K562 (cell line): ENCODE measurements at regions not wholly inside any gene's neighbourhood (a gene's known extent, or its start where the extent isn't known, plus 50 kb on each side); places are given as distances from the start of the nearest gene placed in this dataset.

Experiments used
- ATAC-seq: fragments of 200-7000 bp; cut with Tn5 transposase; 3 replicates; pipeline ENCODE4 v1.9.1; 2020; ENCODE audit warnings: moderate library complexity
- BruUV-seq: library from RNA; stranded (reverse); fragments of 400-500 nt; replicated peaks from 2 replicates; lab custom pipeline; 2021; lab: Mats Ljungman, UMichigan
- CTCF ChIA-PET: fragments of 300-600 bp; formaldehyde crosslinking; extraction: SDS; loops from one replicate; lab custom pipeline; 2021; ENCODE audit warnings: low intra/inter-chr PET ratio; lab: Yijun Ruan, JAX
- POLR2A ChIA-PET: fragments of 300-600, 350-650 bp; sonication (Branson Sonifier 250); formaldehyde crosslinking; extraction: SDS; loops from one replicate; lab custom pipeline; 2021; ENCODE audit warnings: antibody characterized with exemption, inconsistent platforms; lab: Yijun Ruan, JAX
- DNase-seq, 4 experiments: peaks; one replicate each; pipeline versions ENCODE4 v3.0.0 to v3.0.0-alpha.2; 2011 to 2018; ENCODE audit warnings: low spot score in 3 of 4, mixed read lengths in 3 of 4; ENCODE audit errors: extremely low read depth in 1 of 4
- FAIRE-seq: peaks from 2 replicates; lab custom pipeline; 2011; peaks lifted over from hg19 to GRCh38; lab: Jason Lieb, UNC
- H2AFZ ChIP-seq: 2 replicates; pipeline ENCODE4 v1.6.0; 2011; ENCODE audit warnings: low read depth, low read length, control low read depth, inconsistent platforms
- H3K27ac ChIP-seq: fragments of 200-600 bp; 3 replicates; pipeline ENCODE4 v1.8.0; 2011; ENCODE audit warnings: low read depth, mild to moderate bottlenecking, control low read depth, inconsistent platforms, low read length, moderate library complexity, mixed read lengths; ENCODE audit errors: extremely low read depth
- H3K27me3 ChIP-seq, 2 experiments: fragments of 300-600 bp in 1 of 2; 2 replicates in 1 of 2; 3 replicates in 1 of 2; pipeline versions ENCODE4 v1.6.0 to v1.8.0; 2011; ENCODE audit warnings: inconsistent platforms in 2 of 2, low read length in 2 of 2, mild to moderate bottlenecking in 1 of 2, mixed read lengths in 1 of 2, moderate library complexity in 1 of 2; ENCODE audit not compliant: control insufficient read depth in 2 of 2, insufficient read depth in 2 of 2
- H3K36me3 ChIP-seq: fragments of 300-600 bp; 3 replicates; pipeline ENCODE4 v1.8.0; 2011; ENCODE audit warnings: mild to moderate bottlenecking, low read length, inconsistent platforms; ENCODE audit not compliant: control insufficient read depth, insufficient read depth
- H3K4me1 ChIP-seq, 2 experiments: fragments of 200-600 bp in 1 of 2; replicated peaks in 1 of 2; 2 replicates in 1 of 2; 3 replicates in 1 of 2; pipeline versions ENCODE4 v1.5.1 to v1.8.0; 2011; ENCODE audit warnings: inconsistent platforms in 2 of 2, low read length in 2 of 2, mild to moderate bottlenecking in 1 of 2, mixed read lengths in 1 of 2, moderate library complexity in 1 of 2; ENCODE audit not compliant: control insufficient read depth in 2 of 2, insufficient read depth in 2 of 2
- H3K4me2 ChIP-seq: 2 replicates; pipeline ENCODE4 v1.6.1; 2011; ENCODE audit warnings: low read length, control low read depth, inconsistent platforms, mixed read lengths; ENCODE audit not compliant: insufficient read depth
- H3K4me3 ChIP-seq: fragments of 200-600 bp; sonication (generic), shearing (Covaris generic); 2 replicates; pipeline ENCODE4 v1.5.1; 2016; ENCODE audit warnings: control low read depth, inconsistent platforms
- H3K79me2 ChIP-seq: fragments of 200-600 bp; 3 replicates; pipeline ENCODE4 v1.8.0; 2011; ENCODE audit warnings: low read length, inconsistent platforms; ENCODE audit not compliant: control insufficient read depth, insufficient read depth
- H3K9ac ChIP-seq, 2 experiments: 2 replicates each; pipeline versions ENCODE4 v1.6.0 to v1.6.1; 2011; ENCODE audit warnings: low read depth in 2 of 2, low read length in 2 of 2, control low read depth in 1 of 2, inconsistent platforms in 1 of 2, mild to moderate bottlenecking in 1 of 2, mixed read lengths in 1 of 2; ENCODE audit not compliant: insufficient read depth in 1 of 2
- H3K9me1 ChIP-seq: one replicate; pipeline ENCODE4 v1.6.0; 2011; ENCODE audit warnings: inconsistent platforms, mild to moderate bottlenecking, low read length, moderate library complexity; ENCODE audit not compliant: control insufficient read depth, insufficient read depth
- H3K9me3 ChIP-seq: replicated peaks from 2 replicates; pipeline ENCODE4 v1.5.1; 2011; ENCODE audit warnings: low read depth, low read length, inconsistent platforms; ENCODE audit not compliant: control insufficient read depth, insufficient read depth
- H4K20me1 ChIP-seq: replicated peaks from 2 replicates; pipeline ENCODE4 v1.6.1; 2011; ENCODE audit warnings: low read length, inconsistent platforms, mixed read lengths; ENCODE audit not compliant: control insufficient read depth, insufficient read depth
- DMBX1 ChIP-seq: fragments of 250-450 bp; sonication (Bioruptor Pico); IDR thresholded peaks from 2 replicates; pipeline ENCODE4 v1.8.0; 2022; ENCODE audit warnings: inconsistent platforms, mild to moderate bottlenecking, moderate library complexity, borderline replicate concordance
- ESRRB ChIP-seq: fragments of 250-450 bp; sonication (Bioruptor Pico); IDR thresholded peaks from 2 replicates; pipeline ENCODE4 v1.5.0; 2020; ENCODE audit warnings: mild to moderate bottlenecking, moderate library complexity, borderline replicate concordance
- HNRNPLL ChIP-seq: fragments of 200-400 bp; formaldehyde crosslinking; IDR thresholded peaks from 2 replicates; pipeline ENCODE4 v1.6.1; 2017; ENCODE audit warnings: low read length, low read depth, mild to moderate bottlenecking; ENCODE audit not compliant: poor library complexity, severe bottlenecking
- KDM4B ChIP-seq, 2 experiments: fragments of 450-650 bp in 1 of 2; sonication (generic) in 1 of 2; IDR thresholded peaks; 2 replicates each; pipeline ENCODE4 v1.6.1; 2016 to 2017; ENCODE audit warnings: borderline replicate concordance in 2 of 2, antibody characterized with exemption in 1 of 2, low read depth in 1 of 2, mild to moderate bottlenecking in 1 of 2
- MXI1 ChIP-seq: IDR thresholded peaks from 2 replicates; pipeline ENCODE4 v1.6.1; 2011; ENCODE audit warnings: low read depth, mild to moderate bottlenecking, improper control_type of control experiment, low read length
- NFYB ChIP-seq: IDR thresholded peaks from 2 replicates; pipeline ENCODE4 v1.6.1; 2011; ENCODE audit warnings: mild to moderate bottlenecking, moderate library complexity; ENCODE audit not compliant: insufficient read length; ENCODE audit errors: extremely low read depth
- PCBP2 ChIP-seq: fragments of 200-400 bp; formaldehyde crosslinking; IDR thresholded peaks from 2 replicates; pipeline ENCODE4 v1.6.1; 2018; ENCODE audit warnings: low read length, low read depth, mild to moderate bottlenecking, moderate library complexity; ENCODE audit not compliant: poor library complexity, severe bottlenecking
- PRDM10 ChIP-seq: fragments of 450-650 bp; IDR thresholded peaks from 2 replicates; pipeline ENCODE4 v1.6.1; 2018; ENCODE audit not compliant: partially characterized antibody
- PURB ChIP-seq: sonication (generic); formaldehyde crosslinking; IDR thresholded peaks from 2 replicates; pipeline ENCODE4 v1.9.0; 2021; ENCODE audit warnings: low read depth, mild to moderate bottlenecking, missing genetic modification reagents
- SLC30A9 ChIP-seq: fragments of 250-450 bp; sonication (Bioruptor Pico); IDR thresholded peaks from 2 replicates; pipeline ENCODE4 v1.8.0; 2022; ENCODE audit warnings: mild to moderate bottlenecking, moderate library complexity
- ZBTB2 ChIP-seq: fragments of 450-650 bp; IDR thresholded peaks from 2 replicates; pipeline ENCODE4 v1.6.1; 2016; ENCODE audit warnings: antibody characterized with exemption
- ZNF140 ChIP-seq: fragments of 250-450 bp; sonication (Bioruptor Pico); IDR thresholded peaks from 2 replicates; pipeline ENCODE4 v1.8.0; 2021; ENCODE audit warnings: moderate library complexity, mild to moderate bottlenecking, inconsistent platforms
- ZNF277 ChIP-seq: fragments of 250-450 bp; sonication (Bioruptor Pico); IDR thresholded peaks from 2 replicates; pipeline ENCODE4 v1.8.0; 2022; ENCODE audit warnings: inconsistent platforms, mild to moderate bottlenecking, moderate library complexity, borderline replicate concordance
- WGBS: fragments of 100-300 bp; shearing (Covaris generic); methylation state at CpG from one replicate; pipeline ENCODE4 v1.1.6; 2016; ENCODE audit warnings: low coverage, mixed read lengths; ENCODE audit not compliant: insufficient coverage; ENCODE audit errors: missing lambda C conversion rate; 5-methylcytosine and 5-hydroxymethylcytosine counted together
- in situ Hi-C: fragments of 300-500 bp; cut with MboI; formaldehyde crosslinking; loops from 4 replicates; pipeline ENCODE4 v1.15.0; 2018; ENCODE audit warnings: inconsistent platforms, mixed read lengths
- intact Hi-C: fragments of 100-400 bp; cut with micrococcal nuclease; formaldehyde crosslinking; loops from 2 replicates; pipeline ENCODE4 v1.14.2; 2022

DNA sequence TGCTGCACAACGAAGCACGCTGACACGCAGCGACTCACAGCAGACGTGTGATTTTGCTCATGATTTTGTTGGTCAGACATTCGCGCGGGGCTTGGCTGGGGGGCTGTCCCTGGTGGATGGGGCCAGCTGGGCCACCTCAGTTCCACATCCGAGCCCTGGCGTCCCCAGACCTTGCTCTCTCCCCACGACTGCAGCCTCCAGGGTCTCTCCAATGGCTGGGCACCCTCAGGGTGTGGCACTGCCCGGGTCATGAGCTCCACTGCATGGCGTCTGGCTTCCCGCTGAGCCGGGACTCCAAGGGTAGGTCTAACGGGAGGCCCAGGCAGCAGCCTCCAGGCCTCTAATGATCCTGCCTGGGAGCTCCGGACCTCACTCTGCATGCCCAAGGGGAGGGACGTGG is 173.0 kb upstream of the AJAP1 start (continued):
- TF ChIP-seq KDM4B (IDR thresholded peaks at IDR 0.05; ENCODE audit: borderline replicate concordance in 2 of 2, low read depth in 1 of 2) (no peak), DMBX1 (CRISPR knock-in tag) (no peak), NFYB (no peak), PRDM10 (no peak)

DNA sequence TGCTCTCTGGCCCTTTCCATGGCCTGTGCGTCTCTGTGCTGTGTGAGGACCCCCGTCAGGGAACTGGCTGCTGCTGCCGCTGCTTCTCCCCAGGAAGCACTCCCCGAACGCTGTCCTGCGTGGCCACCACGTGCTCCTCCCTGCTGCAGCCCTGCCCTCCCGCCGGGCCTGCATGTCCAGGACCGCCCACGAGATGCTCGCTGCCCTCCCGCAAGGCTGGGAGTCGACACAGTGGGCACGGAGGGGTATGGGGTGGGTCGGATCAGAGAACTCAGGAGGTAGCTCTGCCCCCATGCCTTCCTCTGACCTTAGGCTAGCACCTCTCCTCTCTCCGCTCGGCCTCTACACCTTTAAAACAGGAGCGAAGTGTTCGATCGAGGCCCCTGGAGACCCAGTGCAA is 171.9 kb upstream of the AJAP1 start:
- ChIA-PET CTCF (no interaction called here), POLR2A (no interaction called here)
- Histone ChIP-seq H3K4me2 (no peak overlapping the region), H3K27me3 (peaks cover 0 to 10% of the 10 kb centered on the region in 2 experiments; a peak in 1 of 5 replicates), H3K36me3 (no peaks in the 10 kb centered on the region), H3K9me3 (no peaks in the 10 kb centered on the region), H3K4me1 (no peaks in the 10 kb centered on the region), H3K27ac (no peak overlapping the region), H3K79me2 (no peaks in the 10 kb centered on the region), H3K9me1 (no peaks in the 10 kb centered on the region), H3K9ac (no peak overlapping the region), H4K20me1 (no peaks in the 10 kb centered on the region), H3K4me3 (no peak overlapping the region), H2AFZ (no peak overlapping the region)
- BruUV-seq = no TSS peak
- intact Hi-C loops = no loop called here
- DNase-seq (no peak), FAIRE-seq (no peak), ATAC-seq (no peak)
- in situ Hi-C loops = no loop called here
- WGBS = 1% methylated on average over 21 of the region's 21 CpGs
- TF ChIP-seq SLC30A9 (no peak), ZNF277 (CRISPR knock-in tag) (no peak), ZBTB2 (no peak), ZNF140 (CRISPR knock-in tag) (no peak), ESRRB (no peak), PCBP2 (no peak), PURB (CRISPR knock-in tag) (no peak), MXI1 (no peak), HNRNPLL (no peak)
